ENCODE measurements at regions not wholly inside any gene's neighbourhood (a gene's known extent, or its start where the extent isn't known, plus 50 kb on each side); places are given as distances from the start of the nearest gene placed in this dataset.

DNA sequence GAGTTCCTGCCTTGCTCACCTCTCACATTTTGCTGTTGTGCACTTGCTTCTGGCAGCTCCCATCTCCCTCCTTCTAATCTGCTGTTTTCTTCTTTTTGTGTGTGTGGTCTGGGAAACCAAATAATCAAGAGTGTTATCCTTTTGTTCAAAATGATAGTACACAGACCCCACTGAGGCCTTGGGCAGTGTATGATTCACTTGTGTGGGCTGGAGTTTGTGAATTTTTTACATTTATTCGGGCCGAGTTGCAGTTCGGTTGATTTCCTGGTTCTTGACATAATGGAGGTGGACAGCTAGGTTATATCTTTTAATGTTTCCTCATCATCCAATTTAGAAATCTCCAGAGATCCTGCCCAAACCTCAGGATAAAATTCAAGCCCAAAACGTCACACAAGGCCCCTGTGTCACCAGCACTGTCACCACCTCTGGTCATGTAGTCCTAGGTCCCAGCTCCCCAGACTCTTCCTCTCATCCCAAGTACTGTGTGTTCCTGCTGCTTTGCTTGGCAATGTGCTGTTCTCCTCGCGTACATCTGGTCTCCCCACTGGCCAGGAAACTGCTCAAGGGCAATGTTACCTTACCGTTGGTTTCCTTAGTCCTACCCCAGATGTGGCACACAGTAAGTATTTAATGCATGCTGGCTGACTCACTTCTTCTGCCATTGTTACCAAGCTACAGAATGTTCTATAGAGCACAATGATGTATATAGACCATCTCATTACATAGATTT lies 55.7 kb upstream of the PHACTR2 start:
- no peak for DNase-seq (ENCODE audit: low read depth in 2 of 2, low spot score in 1 of 2)

DNA sequence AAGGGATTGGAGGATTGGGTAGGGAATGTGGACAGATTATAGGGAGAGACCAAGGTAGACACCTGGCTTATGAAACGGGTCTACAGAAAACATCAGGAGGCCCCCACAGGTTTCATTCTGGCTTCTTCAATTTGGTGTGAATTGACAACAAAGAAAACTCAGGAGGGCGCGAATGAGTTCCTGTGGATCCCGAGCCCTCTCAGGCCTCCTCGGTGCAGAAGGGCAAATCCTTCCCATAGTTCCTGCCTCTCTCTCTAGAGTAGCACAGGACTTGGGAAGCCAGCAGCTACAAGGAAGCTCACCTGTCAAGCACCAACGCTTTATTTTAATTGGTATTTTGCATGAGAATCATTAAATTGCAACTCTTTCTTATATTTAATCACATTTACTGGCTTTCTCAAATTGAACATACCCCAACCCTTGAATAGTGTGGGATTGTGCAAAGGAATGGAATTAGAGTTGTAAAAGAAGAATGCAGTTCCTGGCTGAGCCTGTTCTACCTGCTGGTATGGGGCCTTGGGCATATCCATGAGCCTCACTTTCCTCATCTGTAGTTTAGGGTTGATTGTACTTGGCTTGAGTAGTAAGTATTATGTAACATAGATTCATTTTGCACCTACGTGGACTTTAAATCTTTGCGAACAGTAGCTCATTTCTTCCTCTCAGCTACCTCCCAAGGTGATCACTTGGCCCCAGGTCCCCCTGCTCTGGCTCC lies 56.4 kb upstream of the PHACTR2 start:
- no peak for DNase-seq (ENCODE audit: low read depth in 2 of 2, low spot score in 1 of 2)

DNA sequence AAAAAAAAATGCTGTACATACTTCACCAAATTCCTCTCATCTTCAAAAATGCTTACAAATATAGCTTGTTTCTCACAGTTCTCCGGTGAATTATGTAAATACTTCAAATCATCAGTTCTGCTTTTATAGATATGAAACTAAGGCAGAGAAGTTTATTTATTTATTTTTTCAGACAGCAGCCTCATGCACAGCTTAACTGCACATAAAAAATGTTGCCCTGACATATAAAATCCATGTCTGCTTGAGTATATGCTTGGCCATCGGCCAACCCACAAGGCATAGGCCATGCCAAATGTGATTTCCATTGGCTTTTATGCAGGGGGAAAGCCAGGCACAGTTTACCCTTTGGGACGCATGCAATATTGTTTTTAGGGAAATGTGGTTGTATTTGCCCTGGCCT lies 57.3 kb upstream of the PHACTR2 start:
- no peak for DNase-seq (ENCODE audit: low read depth in 2 of 2, low spot score in 1 of 2)

DNA sequence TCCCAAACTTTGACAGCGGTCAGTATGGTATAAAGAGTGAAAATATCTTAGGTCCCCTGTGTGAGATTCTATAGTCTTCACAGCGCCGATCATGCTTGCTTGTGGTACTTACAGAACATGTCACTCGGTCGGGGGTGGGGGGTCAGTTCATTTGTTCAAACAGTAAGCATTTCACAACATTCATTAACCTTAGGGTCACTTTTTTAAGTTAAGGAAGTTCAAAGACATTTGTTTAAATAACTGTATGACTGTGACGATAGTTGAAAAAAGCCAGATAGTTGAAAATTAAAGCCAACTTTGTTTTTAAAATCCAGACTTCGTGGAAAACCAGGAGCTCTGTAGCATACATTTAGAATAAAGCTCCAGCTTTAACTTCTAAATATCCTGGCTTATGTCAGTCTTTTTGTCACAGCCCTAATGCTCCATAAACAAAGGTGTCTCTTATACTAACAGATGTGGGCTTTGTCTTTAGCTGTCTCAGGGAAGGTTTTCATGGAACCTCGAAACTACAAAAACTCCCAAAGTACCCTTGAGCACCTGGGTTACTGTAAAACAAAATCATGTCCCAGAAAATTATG lies 57.9 kb upstream of the PHACTR2 start:
- no peak for DNase-seq (ENCODE audit: low read depth in 2 of 2, low spot score in 1 of 2)

DNA sequence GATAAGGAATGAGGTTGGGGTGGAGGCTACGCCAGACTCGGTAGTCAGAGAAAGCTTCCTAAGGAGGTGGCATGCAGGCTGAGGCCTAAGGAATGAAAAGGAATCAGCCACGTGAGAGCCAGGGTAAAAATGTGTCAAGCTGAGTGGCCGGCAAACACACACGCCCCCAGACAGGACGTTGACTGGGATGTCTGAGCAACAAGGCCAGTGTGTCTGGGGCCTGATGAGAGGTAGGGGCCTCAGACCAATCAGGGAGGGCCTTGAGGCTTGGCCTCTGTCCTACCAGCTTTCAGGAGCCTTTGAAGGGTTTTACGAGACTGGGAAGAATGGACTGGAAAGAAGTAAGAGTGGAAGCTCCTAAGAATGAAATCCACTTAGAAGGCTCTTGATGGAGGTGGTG lies 61.0 kb upstream of the PHACTR2 start:
- DNase-seq (ENCODE audit: low read depth in 2 of 2, low spot score in 1 of 2) = no peak

DNA sequence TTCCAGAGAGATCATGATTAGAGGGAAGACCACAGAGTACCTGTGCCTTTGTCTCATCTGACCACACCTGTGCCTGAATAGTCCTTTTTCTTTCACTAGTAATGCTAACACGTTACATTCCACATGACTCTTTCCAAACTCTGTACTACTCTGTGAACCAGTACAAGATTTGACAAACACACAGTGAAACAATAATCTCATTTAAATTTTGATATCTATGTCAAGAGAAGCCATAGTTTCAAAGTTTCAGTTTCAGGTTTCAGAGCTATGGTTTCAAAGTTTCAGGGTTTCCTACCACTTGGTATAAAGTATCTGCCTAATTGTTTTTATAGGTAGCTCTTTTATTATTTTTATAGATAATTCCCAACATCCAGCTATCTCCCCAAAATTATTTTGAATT lies 62.0 kb upstream of the PHACTR2 start:
- DNase-seq (ENCODE audit: low read depth in 2 of 2, low spot score in 1 of 2) = no peak

DNA sequence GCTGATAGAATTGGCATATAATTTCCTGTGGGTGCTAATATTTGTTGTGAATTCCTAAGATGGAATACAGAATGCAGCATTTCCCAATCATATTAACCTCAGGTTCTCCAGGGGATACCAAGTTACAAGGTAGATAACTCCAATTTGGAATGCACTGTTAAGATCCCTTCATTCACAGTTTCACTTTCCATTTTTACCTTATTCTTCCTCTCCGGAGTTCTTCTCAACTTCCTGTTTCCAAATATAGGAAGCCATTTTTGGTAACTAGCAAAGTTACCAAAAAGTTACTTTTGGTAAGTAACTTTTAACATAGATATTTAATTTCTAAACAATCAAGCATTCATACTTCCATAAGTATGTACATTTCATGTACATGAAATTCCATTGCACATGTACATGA lies 63.5 kb upstream of the PHACTR2 start:
- no peak for DNase-seq (ENCODE audit: low read depth in 2 of 2, low spot score in 1 of 2)

DNA sequence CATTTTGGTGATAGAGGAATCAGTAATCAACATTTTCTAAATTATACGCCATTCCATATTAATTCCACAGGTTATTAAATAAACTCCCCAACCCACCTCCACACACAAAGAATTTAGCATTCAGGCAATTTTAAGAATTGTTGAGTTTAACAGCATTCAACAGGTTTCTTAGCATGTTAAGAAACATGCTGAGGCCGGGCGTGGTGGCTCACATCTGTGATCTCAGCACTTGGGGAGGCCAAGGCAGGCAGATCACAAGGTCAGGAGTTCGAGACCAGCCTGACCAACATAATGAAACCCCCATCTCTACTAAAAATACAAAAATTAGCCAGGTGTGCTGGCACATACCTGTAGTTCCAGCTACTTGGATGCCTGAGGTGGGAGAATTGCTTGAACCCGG lies 64.0 kb upstream of the PHACTR2 start:
- DNase-seq (ENCODE audit: low read depth in 2 of 2, low spot score in 1 of 2) = no peak

DNA sequence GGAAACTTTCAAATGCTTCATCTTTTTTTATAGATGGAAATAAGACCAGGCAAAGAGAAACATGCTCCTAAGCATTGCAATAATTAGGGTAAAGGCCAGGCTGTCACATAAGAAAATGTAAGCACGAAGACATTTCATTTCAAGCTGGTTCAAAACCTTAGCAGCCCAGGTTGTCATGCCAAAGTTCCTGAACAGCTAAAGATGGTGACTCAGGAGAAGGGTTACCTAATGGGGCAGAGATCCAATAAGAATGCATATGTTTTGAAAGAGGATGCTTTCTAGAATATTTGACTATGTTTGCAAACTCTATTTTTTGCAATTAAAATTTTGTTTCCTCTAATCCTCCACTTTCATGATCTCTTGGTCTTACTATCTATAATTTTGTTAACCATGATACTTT lies 65.6 kb upstream of the PHACTR2 start:
- no peak for DNase-seq (ENCODE audit: low read depth in 2 of 2, low spot score in 1 of 2)

DNA sequence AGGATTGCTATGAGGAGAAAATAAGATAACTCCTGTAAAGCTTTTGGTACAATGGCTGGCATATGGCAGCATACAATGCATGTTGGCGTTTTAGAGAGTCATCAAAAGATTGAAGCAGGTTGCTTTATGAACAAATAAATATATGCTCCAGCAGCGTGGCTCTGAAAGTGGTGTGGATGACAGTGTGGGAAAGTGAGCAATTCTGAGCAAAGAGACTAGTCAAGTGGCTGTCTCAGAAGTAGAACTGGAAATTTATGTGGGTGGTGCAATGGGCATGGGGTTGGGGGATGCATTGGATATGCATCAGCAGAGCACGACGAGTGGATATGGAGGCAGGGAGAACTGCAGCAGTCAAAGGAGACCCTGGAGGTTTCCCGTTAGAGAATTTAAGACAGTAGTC lies 66.2 kb upstream of the PHACTR2 start:
- DNase-seq (ENCODE audit: low read depth in 2 of 2, low spot score in 1 of 2) = no peak

DNA sequence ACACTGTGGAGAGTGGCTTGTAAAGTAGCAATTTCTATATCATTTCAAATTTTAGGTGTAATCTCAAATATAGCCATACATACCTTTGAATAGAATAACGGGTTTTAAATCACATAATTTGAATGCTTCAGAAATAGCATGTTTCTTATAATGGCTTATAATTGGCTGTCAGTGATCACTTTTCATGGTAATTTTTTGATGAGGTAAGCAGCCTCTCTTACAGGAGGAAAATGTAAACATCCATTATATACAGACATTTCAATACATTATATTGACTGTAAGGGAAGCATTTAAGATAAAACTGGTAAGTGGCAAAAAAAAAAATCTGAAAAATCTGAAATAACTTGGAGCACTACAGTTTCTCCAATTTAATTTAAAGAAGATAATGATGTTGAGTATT lies 67.8 kb upstream of the PHACTR2 start:
- no peak for DNase-seq (ENCODE audit: low read depth in 2 of 2, low spot score in 1 of 2)

DNA sequence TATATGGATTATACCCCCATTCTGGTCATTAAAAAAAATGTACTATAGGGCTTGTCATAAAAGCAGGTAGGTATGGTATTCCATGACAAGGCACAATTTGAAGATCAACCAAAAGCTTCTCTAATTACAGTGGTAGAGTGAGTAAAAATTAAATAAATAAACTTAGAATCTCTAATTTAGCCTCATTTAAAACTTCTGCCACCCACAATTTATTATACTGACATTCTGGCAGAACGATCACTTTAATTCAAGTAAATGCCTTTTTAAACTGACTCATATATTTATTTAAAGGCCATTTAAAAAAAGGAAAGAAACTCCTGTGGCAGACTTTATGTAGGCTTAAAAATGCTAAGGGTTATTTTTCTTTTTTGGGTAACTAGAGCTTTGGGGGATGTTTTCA lies 68.3 kb upstream of the PHACTR2 start:
- no peak for DNase-seq (ENCODE audit: low read depth in 2 of 2, low spot score in 1 of 2)

DNA sequence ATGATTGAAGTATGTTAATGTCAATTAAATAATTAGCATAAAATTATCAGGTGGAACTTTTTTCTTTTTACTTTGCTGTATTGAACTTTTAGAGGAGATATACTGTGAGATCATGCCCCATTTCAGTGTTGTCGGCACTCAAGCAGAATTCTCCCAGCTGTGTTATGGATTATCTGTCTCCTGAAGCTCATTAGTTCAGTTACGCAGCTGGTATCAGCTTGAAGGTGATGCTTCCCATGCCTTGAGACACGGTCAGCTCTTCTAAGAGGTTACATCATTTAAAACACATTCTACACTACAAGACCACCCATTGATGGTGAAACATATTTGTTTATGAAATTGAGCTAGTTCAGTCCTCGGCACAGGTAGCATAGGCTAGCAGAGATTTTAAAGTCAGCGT lies 68.9 kb upstream of the PHACTR2 start:
- no peak for DNase-seq (ENCODE audit: low read depth in 2 of 2, low spot score in 1 of 2)

DNA sequence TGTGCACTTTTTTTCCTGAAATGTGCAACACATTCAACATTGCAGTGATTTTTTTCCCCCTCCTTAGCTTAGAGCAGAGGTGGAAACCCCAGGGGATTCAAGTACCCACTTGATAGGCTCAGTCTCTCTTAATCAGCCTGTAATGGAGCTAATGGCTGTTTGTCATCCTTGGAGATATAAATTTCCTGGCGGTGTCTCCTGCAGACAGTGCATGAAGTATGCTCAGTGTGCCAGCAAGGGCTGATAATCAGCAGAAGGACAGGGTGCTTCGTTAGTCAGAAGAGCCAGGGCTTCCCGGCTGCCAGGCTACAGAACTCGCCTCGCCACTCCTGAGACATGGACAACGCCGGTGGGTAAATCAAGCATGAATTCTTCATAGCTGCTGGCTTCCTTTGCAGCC lies 69.8 kb upstream of the PHACTR2 start:
- DNase-seq (ENCODE audit: low read depth in 2 of 2, low spot score in 1 of 2) = no peak

DNA sequence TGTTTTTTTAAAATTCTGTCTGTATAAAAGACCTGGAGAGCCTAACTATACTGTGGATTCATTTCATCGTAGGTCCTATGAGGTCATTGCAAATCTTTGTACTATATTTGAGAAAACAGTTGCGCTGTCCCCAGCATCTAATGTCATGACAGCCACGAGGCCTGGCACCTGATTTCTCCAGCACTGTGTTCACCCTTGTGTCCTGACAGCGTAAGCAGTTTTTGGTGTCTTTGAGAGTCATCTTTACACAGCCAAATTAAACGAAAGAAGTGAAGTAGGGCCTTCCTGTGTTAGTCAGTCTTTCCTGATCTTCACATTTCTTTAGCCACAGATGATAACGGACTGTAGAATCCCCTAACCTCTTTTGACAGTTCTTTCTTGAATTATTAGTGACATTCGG lies 70.6 kb upstream of the PHACTR2 start:
- DNase-seq (ENCODE audit: low read depth in 2 of 2, low spot score in 1 of 2) = no peak

DNA sequence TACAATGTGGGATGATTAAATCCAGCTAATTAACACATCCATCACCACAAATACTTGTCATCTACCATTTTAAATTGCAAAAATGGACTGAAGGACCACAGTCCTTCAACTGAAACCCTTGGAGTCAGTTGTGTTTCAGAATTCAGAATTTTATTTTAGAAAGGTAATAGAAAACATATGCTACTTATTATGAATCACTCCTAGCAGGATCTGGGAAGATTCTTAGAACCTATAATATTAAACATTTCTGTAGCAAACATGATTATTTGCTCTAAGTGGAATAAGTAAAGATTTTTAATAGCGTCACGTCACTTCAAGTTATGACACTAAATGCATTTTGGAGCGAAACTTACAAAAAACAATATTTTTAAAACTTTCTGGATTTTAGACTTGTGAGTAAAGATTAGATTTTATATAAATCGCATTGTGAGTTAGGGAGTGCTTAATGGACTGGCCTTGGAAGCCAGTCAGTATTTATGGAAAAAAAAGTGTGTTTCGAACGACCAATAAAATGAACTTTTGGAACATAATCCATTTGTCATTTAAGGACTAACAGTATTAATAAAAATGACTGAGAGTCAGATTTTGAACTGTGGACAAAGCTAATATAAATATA lies 71.8 kb upstream of the PHACTR2 start:
- DNase-seq (ENCODE audit: low read depth in 2 of 2, low spot score in 1 of 2) = no peak

DNA sequence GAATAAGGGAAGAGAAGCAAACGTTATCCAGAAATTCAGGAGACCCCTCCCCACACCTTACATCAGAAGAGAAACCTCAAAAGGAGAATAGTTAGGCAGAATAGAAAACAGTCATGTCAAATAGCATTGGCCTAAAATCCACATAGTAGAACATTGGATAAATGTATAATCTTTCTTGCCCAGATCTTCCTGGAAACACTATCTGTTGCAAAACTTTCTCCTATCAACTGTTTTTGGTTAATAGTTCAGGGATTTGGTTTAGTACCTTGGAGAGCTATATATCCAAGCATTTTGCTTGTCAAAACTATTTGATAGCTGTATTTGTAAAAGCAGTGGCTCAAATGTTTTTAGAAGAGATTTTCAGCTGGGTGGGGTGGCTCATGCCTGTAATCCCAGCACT lies 74.3 kb upstream of the PHACTR2 start:
- DNase-seq (ENCODE audit: low read depth in 2 of 2, low spot score in 1 of 2) = no peak

DNA sequence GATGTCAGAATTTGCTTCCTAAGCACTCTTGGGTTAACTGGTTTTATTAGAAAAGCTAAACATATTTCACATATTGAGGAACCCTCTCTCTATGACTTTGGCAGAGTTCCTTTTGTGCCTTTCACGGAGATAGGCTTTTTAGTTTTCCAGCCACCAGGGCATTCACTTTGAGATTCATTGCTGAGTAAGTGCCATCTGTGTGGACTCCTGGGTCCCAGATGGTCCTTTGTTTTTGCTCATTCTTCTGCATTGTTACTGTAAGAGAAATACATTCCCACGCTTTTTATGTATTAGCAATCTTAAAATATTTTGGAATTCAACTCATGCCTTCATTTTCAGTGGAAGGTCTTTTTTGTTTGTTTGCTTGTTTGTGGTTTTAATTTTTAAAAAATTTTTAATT lies 76.3 kb upstream of the PHACTR2 start:
- no peak for DNase-seq (ENCODE audit: low read depth in 2 of 2, low spot score in 1 of 2)

DNA sequence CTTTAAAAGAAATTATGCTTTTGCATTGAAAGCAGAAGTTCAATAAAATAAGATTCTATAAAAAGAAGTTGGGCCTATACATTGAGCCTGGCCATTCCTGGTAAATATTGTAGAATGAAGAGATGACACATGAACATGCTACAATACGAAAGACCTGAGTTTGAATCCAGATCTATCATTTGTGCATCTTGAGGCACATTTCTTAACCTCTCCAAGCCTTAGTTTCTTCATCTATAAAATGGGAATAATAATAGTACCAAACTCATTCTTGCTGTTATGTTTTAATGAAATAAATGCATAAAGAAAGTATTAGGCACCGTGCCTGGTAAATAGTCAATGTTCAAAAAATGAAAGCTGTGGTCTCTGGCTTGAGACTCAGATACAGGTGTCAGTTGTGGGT lies 76.9 kb upstream of the PHACTR2 start:
- DNase-seq (ENCODE audit: low read depth in 2 of 2, low spot score in 1 of 2) = no peak

DNA sequence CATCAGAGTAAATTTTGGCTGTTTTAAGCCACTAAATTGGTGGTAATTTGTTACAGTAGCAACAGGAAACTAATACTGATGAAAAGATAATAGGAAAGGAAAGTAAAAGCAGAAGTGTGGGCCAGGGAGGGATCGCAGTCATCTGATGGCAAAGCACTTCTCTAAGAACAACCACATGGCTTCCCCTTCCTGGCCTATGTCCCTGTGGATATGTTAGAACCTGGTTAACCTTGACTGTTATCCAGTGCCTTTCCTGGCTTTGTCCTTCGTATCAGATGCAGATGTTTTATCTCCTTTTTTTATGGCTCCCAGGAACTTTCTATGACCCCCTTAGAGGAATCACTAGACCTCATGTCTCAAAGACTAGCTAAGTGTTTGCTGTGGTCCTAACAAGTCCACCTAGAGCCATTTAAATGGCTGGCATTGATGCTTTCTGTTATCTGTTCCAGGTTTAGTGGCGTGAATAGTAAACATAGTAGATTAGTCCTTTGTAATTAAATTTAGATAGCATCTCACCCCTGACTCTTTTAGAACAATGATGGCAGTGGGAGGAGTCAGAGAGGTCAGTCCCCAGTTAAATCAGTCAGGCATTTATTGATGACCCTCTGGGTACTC lies 79.2 kb upstream of the PHACTR2 start:
- DNase-seq (ENCODE audit: low read depth in 2 of 2, low spot score in 1 of 2) = no peak

DNA sequence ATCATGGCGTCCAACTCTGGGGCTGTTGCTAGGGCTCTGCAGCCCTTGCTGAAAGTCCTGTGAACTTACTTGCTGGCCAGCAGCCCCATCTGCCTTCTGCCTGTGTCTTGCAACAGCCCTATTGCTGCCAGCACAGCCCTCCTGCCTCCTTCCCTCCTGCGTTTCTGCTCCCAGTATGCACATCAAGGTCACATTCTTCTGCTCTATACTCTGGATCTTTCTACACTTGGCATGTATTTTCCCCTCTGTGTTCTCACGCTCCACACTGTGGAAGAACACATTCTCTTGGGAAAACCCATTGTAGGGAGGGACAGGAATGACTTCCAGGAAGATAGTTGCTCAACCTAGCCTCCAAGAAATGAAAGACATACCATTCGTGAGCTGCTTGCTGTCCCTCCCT lies 80.9 kb upstream of the PHACTR2 start:
- DNase-seq (ENCODE audit: low read depth in 2 of 2, low spot score in 1 of 2) = no peak
